Stomach smooth muscle (tissue), 2 donors: ENCODE measurements at regions not wholly inside any gene's neighbourhood (a gene's known extent, or its start where the extent isn't known, plus 50 kb on each side); places are given as distances from the start of the nearest gene placed in this dataset.

Experiments
- H3K27ac ChIP-seq: one replicate; pipeline ENCODE4 v1.7.0; 2013; ENCODE audit warnings: mild to moderate bottlenecking, low read length, inconsistent platforms
- H3K27me3 ChIP-seq, 2 donors: one replicate each; pipeline ENCODE4 v1.7.0; 2013; ENCODE audit warnings: low read length in 2 of 2; ENCODE audit not compliant: insufficient read depth in 2 of 2, control insufficient read depth in 1 of 2
- H3K36me3 ChIP-seq, 2 donors: one replicate each; pipeline ENCODE4 v1.7.0; 2013; ENCODE audit warnings: low read length in 2 of 2; ENCODE audit not compliant: control insufficient read depth in 2 of 2, insufficient read depth in 2 of 2
- H3K4me1 ChIP-seq: one replicate; pipeline ENCODE4 v1.7.0; 2013; ENCODE audit warnings: low read length; ENCODE audit not compliant: control insufficient read depth, insufficient read depth
- H3K4me3 ChIP-seq, 2 donors: one replicate each; pipeline ENCODE4 v1.7.0; 2013; ENCODE audit warnings: low read length in 2 of 2
- H3K9ac ChIP-seq, 2 donors: one replicate each; pipeline ENCODE4 v1.7.0; 2013; ENCODE audit warnings: low read length in 2 of 2, mild to moderate bottlenecking in 1 of 2
- H3K9me3 ChIP-seq, 2 donors: one replicate each; pipeline ENCODE4 v1.7.0; 2013; ENCODE audit warnings: low read length in 2 of 2; ENCODE audit not compliant: control insufficient read depth in 2 of 2
- donor health status: healthy.
- donor health status: Pancreatic carcinoma.

DNA sequence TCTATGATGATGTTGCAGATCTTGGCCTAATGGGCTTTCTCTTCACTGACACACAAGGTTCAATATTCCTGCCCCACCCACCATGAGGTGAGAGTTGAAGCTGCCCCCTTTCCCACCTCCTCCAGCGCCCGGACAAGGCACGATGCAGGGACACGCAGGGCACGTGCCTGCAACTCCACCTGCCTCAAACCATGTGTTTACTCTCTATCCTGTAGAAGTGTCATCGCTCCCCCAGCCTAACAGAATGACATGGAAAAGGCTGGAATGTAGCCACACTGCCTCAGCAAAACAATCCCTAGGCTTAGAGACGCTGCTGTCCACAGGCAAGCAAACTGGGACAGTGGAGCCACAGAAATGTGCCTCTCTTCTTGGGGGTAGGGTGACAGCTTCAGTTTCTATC, 92.9 kb upstream of the SOD1 start:
- H3K9me3 ChIP-seq, result no peaks in the 10 kb centered on the region
- H3K4me3 ChIP-seq, result no peak overlapping the region
- H3K36me3 ChIP-seq, result no peaks in the 10 kb centered on the region
- H3K9ac ChIP-seq, result no peak overlapping the region
- no peak overlapping the region for H3K27ac ChIP-seq
- no peaks in the 10 kb centered on the region for H3K4me1 ChIP-seq
- H3K27me3 ChIP-seq, result peaks cover 0 to 3% of the 10 kb centered on the region in 2 donors

GRCh38 chr21:31566064-31566463, 93.4 kb upstream of the SOD1 start:
- no peak overlapping the region for H3K27ac ChIP-seq
- no peak overlapping the region for H3K4me3 ChIP-seq
- H3K9me3 ChIP-seq, result no peaks in the 10 kb centered on the region
- H3K4me1 ChIP-seq, result no peaks in the 10 kb centered on the region
- peaks cover 0 to 3% of the 10 kb centered on the region in 2 donors for H3K27me3 ChIP-seq
- H3K36me3 ChIP-seq, result no peaks in the 10 kb centered on the region
- H3K9ac ChIP-seq, result no peak overlapping the region

DNA sequence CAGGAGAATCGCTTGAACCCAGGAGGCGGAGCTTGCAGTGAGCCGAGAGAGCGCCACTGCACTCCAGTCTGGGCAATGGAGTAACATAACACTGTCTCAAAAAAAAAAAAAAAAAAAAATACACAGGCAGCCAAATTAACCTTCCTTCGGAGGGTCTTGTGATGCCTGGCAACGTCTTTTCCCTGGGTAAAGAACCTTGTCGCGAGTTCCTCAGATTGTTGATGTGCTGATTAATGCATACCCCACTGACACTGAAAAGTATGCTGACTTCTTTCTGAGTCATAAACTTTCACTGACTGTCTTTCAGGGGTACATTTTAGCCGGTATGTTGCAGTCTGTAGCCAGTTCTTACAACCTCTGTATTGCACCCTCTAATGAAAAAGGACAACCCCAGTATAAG, 95.1 kb upstream of the SOD1 start:
- H3K36me3 ChIP-seq, result no peaks in the 10 kb centered on the region
- no peak overlapping the region for H3K4me3 ChIP-seq
- H3K9ac ChIP-seq, result no peak overlapping the region
- peaks cover 0 to 10% of the 10 kb centered on the region in 2 donors for H3K27me3 ChIP-seq
- peaks cover 7% of the 10 kb centered on the region for H3K4me1 ChIP-seq
- H3K27ac ChIP-seq, result no peak overlapping the region
- H3K9me3 ChIP-seq, result no peaks in the 10 kb centered on the region

- Histone ChIP-seq H3K36me3 (no peaks in the 10 kb centered on the region), H3K27me3 (peaks cover 28 to 29% of the 10 kb centered on the region in 2 donors), H3K4me1 (peaks cover 25% of the 10 kb centered on the region), H3K4me3 (no peak overlapping the region), H3K9me3 (no peaks in the 10 kb centered on the region), H3K9ac (no peak overlapping the region), H3K27ac (no peak overlapping the region)
These were observed 99.0 kb upstream of the SOD1 start for GRCh38 chr21:31560479-31560878.

DNA sequence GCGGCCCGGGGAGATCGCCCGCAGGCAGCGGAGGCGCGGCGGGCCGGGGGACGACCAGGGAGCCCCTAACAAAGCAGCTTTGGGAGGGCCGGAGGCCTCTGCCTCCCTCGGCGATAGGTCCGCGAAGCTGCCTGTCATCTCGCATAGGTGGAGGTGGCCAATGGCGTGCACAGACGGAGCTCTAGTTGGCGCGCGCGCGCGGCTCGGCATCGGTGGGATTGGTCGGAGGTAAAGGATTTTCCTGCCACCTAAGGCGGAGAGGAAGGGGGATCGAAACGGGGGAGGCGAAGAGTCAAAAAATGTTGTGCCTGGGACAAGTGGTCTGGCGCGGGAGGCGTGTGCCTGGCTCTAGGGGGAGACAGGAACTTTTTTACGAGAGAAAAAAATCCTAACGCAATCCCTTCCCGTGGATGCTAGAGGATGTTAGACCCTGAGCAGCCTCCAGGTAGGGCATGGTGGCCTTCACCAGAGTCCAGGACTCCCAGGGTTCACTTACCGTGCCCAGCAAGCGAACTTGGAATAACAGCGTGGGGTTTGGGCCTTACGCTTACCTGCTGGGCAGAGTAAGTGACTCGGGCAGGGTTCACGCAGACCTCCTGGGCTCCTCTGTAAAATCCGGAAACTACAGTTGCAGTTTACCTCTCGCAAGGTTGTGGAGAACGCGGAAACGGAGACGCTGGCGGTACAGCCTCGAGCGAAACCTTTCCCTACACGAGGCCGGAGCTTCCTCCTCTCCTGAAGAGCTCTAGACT, 99.9 kb upstream of the SOD1 start:
- Histone ChIP-seq H3K27ac (no peak overlapping the region), H3K27me3 (peaks cover 30 to 32% of the 10 kb centered on the region in 2 donors), H3K36me3 (no peaks in the 10 kb centered on the region), H3K9ac (no peak overlapping the region), H3K4me1 (peaks cover 25% of the 10 kb centered on the region), H3K4me3 (peak overlapping the region; percentile 74 to 77), H3K9me3 (no peaks in the 10 kb centered on the region)

DNA sequence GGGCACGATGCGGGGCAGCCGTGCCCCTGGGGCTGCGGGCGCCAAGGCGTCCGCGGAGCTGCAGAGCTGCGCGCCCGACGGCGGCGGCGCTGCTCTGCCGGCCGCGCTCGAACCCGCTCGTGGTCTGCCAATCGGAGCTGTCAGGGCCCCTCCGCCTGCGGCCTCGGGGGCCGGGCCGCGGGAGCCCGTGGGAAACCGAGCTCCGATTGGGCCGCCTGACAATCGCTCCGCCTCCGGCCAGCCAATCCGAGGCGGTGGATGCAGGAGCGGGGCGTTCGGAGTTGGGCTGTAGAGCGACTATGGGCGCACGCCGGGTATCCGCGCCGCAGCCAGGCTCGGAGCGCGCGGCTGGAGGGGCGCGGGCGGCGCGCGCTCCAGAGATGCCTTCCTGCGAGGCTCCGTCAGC, 100.5 kb upstream of the SOD1 start:
- H3K36me3 ChIP-seq, result no peaks in the 10 kb centered on the region
- H3K9ac ChIP-seq, result no peak overlapping the region
- no peak overlapping the region for H3K27ac ChIP-seq
- no peaks in the 10 kb centered on the region for H3K9me3 ChIP-seq
- H3K4me1 ChIP-seq, result peaks cover 25% of the 10 kb centered on the region
- H3K27me3 ChIP-seq, result peaks cover 30 to 32% of the 10 kb centered on the region in 2 donors
- peak overlapping the region; percentile 74 to 77 for H3K4me3 ChIP-seq

GRCh38 chr21:31558189-31558961, 101.1 kb upstream of the SOD1 start:
- H3K9ac ChIP-seq, result no peak overlapping the region

DNA sequence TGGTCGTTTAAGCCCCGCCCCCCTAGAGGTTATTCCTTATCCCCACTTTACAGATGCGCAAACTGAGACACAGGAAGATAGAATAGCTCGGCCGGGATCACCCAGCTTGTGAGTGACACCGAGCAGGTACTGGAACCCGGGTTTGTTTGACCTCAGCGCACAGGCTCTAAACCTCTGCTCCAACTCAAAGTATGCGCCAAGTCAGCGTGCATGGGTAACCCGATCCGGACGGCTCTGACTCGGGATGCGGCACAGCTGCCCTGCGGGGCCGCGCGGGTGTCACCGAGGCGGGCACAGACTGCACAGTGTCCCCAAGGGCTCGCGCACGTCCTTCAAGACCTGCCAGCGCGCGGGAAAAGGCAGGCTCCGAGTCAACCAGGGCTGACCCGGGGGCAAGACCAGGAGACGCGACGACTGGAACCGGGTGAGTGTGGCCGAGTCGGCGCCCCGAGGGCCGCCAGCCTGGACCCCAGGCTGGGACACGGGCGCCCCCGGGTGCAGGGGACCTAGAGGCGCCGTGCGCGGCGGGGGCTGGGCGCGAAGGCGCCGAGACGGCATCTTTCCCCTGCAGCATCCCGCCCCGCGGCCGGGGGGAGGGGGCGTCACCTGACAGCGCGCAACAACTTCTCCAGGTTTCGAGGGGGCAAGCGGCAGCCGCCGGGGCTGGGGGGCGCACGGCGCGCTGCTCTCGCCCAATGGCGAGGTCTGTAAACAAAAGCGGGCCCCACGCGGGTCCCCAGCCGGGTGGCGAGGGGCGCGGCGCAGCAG, 101.9 kb upstream of the SOD1 start:
- Histone ChIP-seq H3K27me3 (peaks cover 32 to 35% of the 10 kb centered on the region in 2 donors), H3K9ac (no peak overlapping the region), H3K27ac (no peak overlapping the region), H3K4me1 (peaks cover 25% of the 10 kb centered on the region), H3K9me3 (no peaks in the 10 kb centered on the region), H3K4me3 (peak overlapping the region in 1 of 2 donors; percentile 54), H3K36me3 (no peaks in the 10 kb centered on the region)

More at GRCh38 chr21:31558189-31558961, 101.1 kb upstream of the SOD1 start:
- H3K9me3 ChIP-seq, result no peaks in the 10 kb centered on the region
- H3K36me3 ChIP-seq, result no peaks in the 10 kb centered on the region
- H3K4me3 ChIP-seq, result peak overlapping the region; percentile 74 to 77
- no peak overlapping the region for H3K27ac ChIP-seq
- H3K4me1 ChIP-seq, result peaks cover 25% of the 10 kb centered on the region
- H3K27me3 ChIP-seq, result peaks cover 32% of the 10 kb centered on the region in 2 donors

GRCh38 chr21:31556662-31557061, 102.8 kb upstream of the SOD1 start:
- H3K36me3 ChIP-seq, result no peaks in the 10 kb centered on the region
- H3K9ac ChIP-seq, result no peak overlapping the region
- H3K4me1 ChIP-seq, result peaks cover 25% of the 10 kb centered on the region
- no peak overlapping the region for H3K27ac ChIP-seq
- no peak overlapping the region for H3K4me3 ChIP-seq
- H3K9me3 ChIP-seq, result no peaks in the 10 kb centered on the region
- H3K27me3 ChIP-seq, result peaks cover 32 to 33% of the 10 kb centered on the region in 2 donors

GRCh38 chr21:31555741-31556191, 103.7 kb upstream of the SOD1 start:
- Histone ChIP-seq H3K27me3 (peaks cover 32 to 33% of the 10 kb centered on the region in 2 donors), H3K27ac (no peak overlapping the region), H3K4me1 (peaks cover 25% of the 10 kb centered on the region), H3K9ac (no peak overlapping the region), H3K4me3 (no peak overlapping the region), H3K36me3 (no peaks in the 10 kb centered on the region), H3K9me3 (no peaks in the 10 kb centered on the region)
